ENCODE measurements at regions not wholly inside any gene's neighbourhood (a gene's known extent, or its start where the extent isn't known, plus 50 kb on each side); places are given as distances from the start of the nearest gene placed in this dataset.

- no peak for DNase-seq
These were observed 348.3 kb downstream of the PCDH7 start for GRCh38 chr4:31068257-31069075.

- no peak for DNase-seq
These were observed 349.0 kb downstream of the PCDH7 start for GRCh38 chr4:31069151-31069550.

GRCh38 chr4:31071508-31072486, 351.6 kb downstream of the PCDH7 start:
- DNase-seq = no peak

GRCh38 chr4:31075969-31076368, 355.8 kb downstream of the PCDH7 start:
- no peak for DNase-seq

- no peak for DNase-seq
These were observed 358.5 kb downstream of the PCDH7 start for GRCh38 chr4:31078661-31079060.

- DNase-seq = no peak
These were observed 360.7 kb downstream of the PCDH7 start for GRCh38 chr4:31080887-31081286.

- DNase-seq = no peak
These were observed 361.2 kb downstream of the PCDH7 start for GRCh38 chr4:31081366-31081765.

- no peak for DNase-seq
These were observed 363.3 kb downstream of the PCDH7 start for GRCh38 chr4:31083456-31083855.

GRCh38 chr4:31084806-31085416, 364.7 kb downstream of the PCDH7 start:
- DNase-seq = no peak

- DNase-seq = no peak
These were observed 365.5 kb downstream of the PCDH7 start for GRCh38 chr4:31085689-31086088.

GRCh38 chr4:31086756-31087330, 366.7 kb downstream of the PCDH7 start:
- DNase-seq = no peak

- DNase-seq = no peak
These were observed 368.5 kb downstream of the PCDH7 start for GRCh38 chr4:31088600-31089230.

GRCh38 chr4:31089815-31090214, 369.6 kb downstream of the PCDH7 start:
- DNase-seq = no peak

- no peak for DNase-seq
These were observed 374.3 kb downstream of the PCDH7 start for GRCh38 chr4:31094474-31094873.

GRCh38 chr4:31097999-31098398, 377.8 kb downstream of the PCDH7 start:
- no peak for DNase-seq

GRCh38 chr4:31100536-31100935, 380.4 kb downstream of the PCDH7 start:
- DNase-seq = no peak

- no peak for DNase-seq
These were observed 383.9 kb downstream of the PCDH7 start for GRCh38 chr4:31104043-31104442.

GRCh38 chr4:31104577-31104976, 384.4 kb downstream of the PCDH7 start:
- DNase-seq = no peak

- DNase-seq = no peak
These were observed 386.2 kb downstream of the PCDH7 start for GRCh38 chr4:31106419-31106818.

GRCh38 chr4:31107362-31107761, 387.2 kb downstream of the PCDH7 start:
- DNase-seq = no peak

GRCh38 chr4:31108762-31109161, 388.6 kb downstream of the PCDH7 start:
- DNase-seq = no peak

GRCh38 chr4:31111790-31112189, 391.6 kb downstream of the PCDH7 start:
- DNase-seq = no peak

Measured in left hindlimb (tissue), 1 donor.